Heart right ventricle (tissue), 16 donors: ENCODE measurements at regions not wholly inside any gene's neighbourhood (a gene's known extent, or its start where the extent isn't known, plus 50 kb on each side); places are given as distances from the start of the nearest gene placed in this dataset.

Experiments
- ATAC-seq, 8 donors: fragments of 200-7000 bp; cut with Tn5 transposase; one replicate each; pipeline ENCODE4 v1.9.1; 2020; ENCODE audit warnings: mild to moderate bottlenecking in 8 of 8, moderate library complexity in 8 of 8, moderate number of reproducible peaks in 1 of 8
- DNase-seq, 2 donors: peaks; one replicate each; pipeline ENCODE4 v3.0.0-alpha.2; 2020
- H3K27ac ChIP-seq, 10 donors: fragments of 200-600 bp; sonication (generic) in 2 of 10; one replicate each; pipeline versions ENCODE4 v1.5.0 to v1.8.0; 2020 to 2022; ENCODE audit warnings: mild to moderate bottlenecking in 3 of 10
- H3K27me3 ChIP-seq, 7 donors: fragments of 200-600 bp; one replicate each; pipeline ENCODE4 v1.8.0; 2021 to 2022; ENCODE audit warnings: mild to moderate bottlenecking in 2 of 7
- H3K36me3 ChIP-seq, 9 donors: fragments of 200-600 bp; sonication (generic) in 1 of 9; one replicate each; pipeline versions ENCODE4 v1.5.0 to v1.8.0; 2020 to 2022; ENCODE audit warnings: mild to moderate bottlenecking in 2 of 9
- H3K4me1 ChIP-seq, 9 donors: fragments of 200-600 bp; sonication (generic) in 1 of 9; one replicate each; pipeline versions ENCODE4 v1.5.0 to v1.8.0; 2020 to 2022; ENCODE audit warnings: mild to moderate bottlenecking in 4 of 9
- H3K4me3 ChIP-seq, 10 donors: fragments of 200-600 bp; sonication (generic) in 2 of 10; one replicate each; pipeline versions ENCODE4 v1.5.0 to v1.8.0; 2020 to 2022; ENCODE audit warnings: mild to moderate bottlenecking in 7 of 10, moderate library complexity in 2 of 10
- H3K9me3 ChIP-seq, 11 donors: fragments of 200-600 bp in 10 of 11; sonication (generic) in 2 of 11; one replicate each; pipeline versions ENCODE4 v1.5.0 to v1.8.0; 2013 to 2022; ENCODE audit warnings: mild to moderate bottlenecking in 2 of 11, control low read depth in 1 of 11, moderate library complexity in 1 of 11
- CTCF ChIP-seq, 9 donors: fragments of 200-600 bp; sonication (generic) in 2 of 9; IDR thresholded peaks; one replicate each; pipeline versions ENCODE4 v1.5.0 to v1.8.0; 2021 to 2022; ENCODE audit warnings: antibody characterized with exemption in 9 of 9, mild to moderate bottlenecking in 5 of 9, moderate library complexity in 1 of 9
- WGBS, 2 donors: extraction: QIAGEN DNeasy Blood & Tissue Kit; methylation state at CpG; one replicate each; pipeline ENCODE4 v1.1.7; 2013; ENCODE audit warnings: inconsistent platforms in 1 of 2; 5-methylcytosine and 5-hydroxymethylcytosine counted together
- intact Hi-C, 10 donors: fragments of 100-400 bp; cut with DNase I; formaldehyde crosslinking; loops; one replicate each; pipeline versions ENCODE4 v1.11.1 to v1.14.2; 2022
- donor health status: Arrhythmogenic right ventricular cardiomyopathy.
- donor health status: ischemic (EF 13 %, LVEDD 7.1; RV severe dilation, severe dysfunction).
- donor health status: healthy with polysubstance abuse.
- donor health status: DM: no; HTN: yes; CAD: no.
- donor health status: DM: no; HTN: no; CAD: no.
- donor health status: ischemic (EF 25% LVEDD 6.9; RV normal size, moderate dysfunction).
- donor health status: ischemic (EF 25% LVEDD 5.7; RV mildly dilated, moderate dysfunction).
- donor health status: healthy.
- donor health status: DM: yes; HTN: yes; CAD: no.
- donor health status: Ischemic cardiomyopathy.
- donor health status: ischemic (EF 35%, LVEDD 5.7; RV mildly dilated, moderate dysfunction).
- donor health status: nonischemic (EF 11% LVEDD 7.7; RV severe dilation, severe dysfunction).
- donor health status: DM: yes; HTN: yes; CAD: no.
- donor health status: PGD.
- donor health status: ischemic (EF 29% LVEDD 5.4; RV normal size, mild dysfunction).
- donor health status: nonischemic (EF 23%, LVEDD 6.1; RV moderate dilation, normal function).

- TF ChIP-seq CTCF (IDR thresholded peaks at IDR 0.05), result no peak
- Histone ChIP-seq H3K9me3 (no peaks in the 10 kb centered on the region), H3K4me1 (no peaks in the 10 kb centered on the region), H3K4me3 (no peak overlapping the region), H3K27me3 (peaks cover 0 to 5% (median 0%) of the 10 kb centered on the region in 7 donors), H3K27ac (no peak overlapping the region), H3K36me3 (no peaks in the 10 kb centered on the region)
- intact Hi-C loops, result no loop called here
- DNase-seq (no peak), ATAC-seq (no peak)
- WGBS, 2 donors, result 85 to 93% methylated on average over 19 of the region's 19 CpGs
These were observed 129.1 kb upstream of the SNTG2 start for GRCh38 chr2:821546-821945.

GRCh38 chr2:819601-820000 is 131.0 kb upstream of the SNTG2 start:
- no peak for DNase-seq
- Histone ChIP-seq H3K27me3 (no peaks in the 10 kb centered on the region), H3K4me3 (no peak overlapping the region), H3K4me1 (no peaks in the 10 kb centered on the region), H3K27ac (no peak overlapping the region), H3K9me3 (no peaks in the 10 kb centered on the region), H3K36me3 (no peaks in the 10 kb centered on the region)
- no peak for TF ChIP-seq CTCF (IDR thresholded peaks at IDR 0.05)
- WGBS, 2 donors, result 94% methylated on average over 7 of the region's 7 CpGs
- no peak for ATAC-seq
- intact Hi-C loops, result no loop called here

- no peak for TF ChIP-seq CTCF (IDR thresholded peaks at IDR 0.05)
- ATAC-seq (peak in 1 of 8 donors; percentile 38), DNase-seq (no peak)
- Histone ChIP-seq H3K27me3 (no peaks in the 10 kb centered on the region), H3K4me3 (no peak overlapping the region), H3K27ac (no peak overlapping the region), H3K36me3 (no peaks in the 10 kb centered on the region), H3K4me1 (no peaks in the 10 kb centered on the region), H3K9me3 (no peaks in the 10 kb centered on the region)
- intact Hi-C loops, result no loop called here
- WGBS, 2 donors, result 82 to 85% methylated on average over 12 of the region's 12 CpGs
These were observed 131.5 kb upstream of the SNTG2 start for GRCh38 chr2:819121-819520.

- no peaks in the 10 kb centered on the region for H3K36me3 ChIP-seq
- H3K27me3 ChIP-seq, result no peaks in the 10 kb centered on the region
- no peaks in the 10 kb centered on the region for H3K9me3 ChIP-seq
- DNase-seq (no peak), ATAC-seq (no peak)
- no peaks in the 10 kb centered on the region for H3K4me1 ChIP-seq
- no peak overlapping the region for H3K27ac ChIP-seq
- intact Hi-C loops, result no loop called here
- no peak overlapping the region for H3K4me3 ChIP-seq
- WGBS, 2 donors, result 80 to 90% methylated on average over 6 of the region's 6 CpGs
- TF ChIP-seq CTCF (IDR thresholded peaks at IDR 0.05), result no peak
These were observed 133.2 kb upstream of the SNTG2 start for GRCh38 chr2:817336-818015.
